GM12874 (cell line): ENCODE measurements at regions not wholly inside any gene's neighbourhood (a gene's known extent, or its start where the extent isn't known, plus 50 kb on each side); places are given as distances from the start of the nearest gene placed in this dataset.

Experiments used
- TF ChIP-seq, protein P1 (sequence below): IDR thresholded peaks from 2 replicates; pipeline ENCODE4 v1.5.1; 2011; ENCODE audit warnings: low read depth, mild to moderate bottlenecking, control low read depth, low read length, moderate library complexity; ENCODE audit not compliant: insufficient read depth

DNA sequence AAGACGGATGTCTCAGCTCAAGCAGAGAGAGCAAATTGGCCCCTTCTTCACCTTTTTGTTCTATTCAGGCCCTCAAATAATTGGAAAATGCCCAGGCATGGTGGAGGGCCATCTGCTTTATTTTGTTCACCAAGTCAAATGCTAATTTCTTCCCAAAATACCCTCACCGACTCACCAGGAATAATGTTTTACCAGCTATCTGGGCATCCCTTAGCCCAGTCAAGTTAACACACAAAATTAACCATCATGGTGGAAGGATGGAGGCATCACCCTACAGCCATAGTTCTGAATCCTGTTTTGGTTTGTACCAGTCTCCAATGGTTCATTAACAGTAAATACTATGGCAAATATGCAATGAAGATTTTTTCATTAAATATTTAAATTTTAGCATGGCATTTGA lies 51.7 kb upstream of the SERP2 start:
- TF ChIP-seq, protein P1, sequence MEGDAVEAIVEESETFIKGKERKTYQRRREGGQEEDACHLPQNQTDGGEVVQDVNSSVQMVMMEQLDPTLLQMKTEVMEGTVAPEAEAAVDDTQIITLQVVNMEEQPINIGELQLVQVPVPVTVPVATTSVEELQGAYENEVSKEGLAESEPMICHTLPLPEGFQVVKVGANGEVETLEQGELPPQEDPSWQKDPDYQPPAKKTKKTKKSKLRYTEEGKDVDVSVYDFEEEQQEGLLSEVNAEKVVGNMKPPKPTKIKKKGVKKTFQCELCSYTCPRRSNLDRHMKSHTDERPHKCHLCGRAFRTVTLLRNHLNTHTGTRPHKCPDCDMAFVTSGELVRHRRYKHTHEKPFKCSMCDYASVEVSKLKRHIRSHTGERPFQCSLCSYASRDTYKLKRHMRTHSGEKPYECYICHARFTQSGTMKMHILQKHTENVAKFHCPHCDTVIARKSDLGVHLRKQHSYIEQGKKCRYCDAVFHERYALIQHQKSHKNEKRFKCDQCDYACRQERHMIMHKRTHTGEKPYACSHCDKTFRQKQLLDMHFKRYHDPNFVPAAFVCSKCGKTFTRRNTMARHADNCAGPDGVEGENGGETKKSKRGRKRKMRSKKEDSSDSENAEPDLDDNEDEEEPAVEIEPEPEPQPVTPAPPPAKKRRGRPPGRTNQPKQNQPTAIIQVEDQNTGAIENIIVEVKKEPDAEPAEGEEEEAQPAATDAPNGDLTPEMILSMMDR = no peak

DNA sequence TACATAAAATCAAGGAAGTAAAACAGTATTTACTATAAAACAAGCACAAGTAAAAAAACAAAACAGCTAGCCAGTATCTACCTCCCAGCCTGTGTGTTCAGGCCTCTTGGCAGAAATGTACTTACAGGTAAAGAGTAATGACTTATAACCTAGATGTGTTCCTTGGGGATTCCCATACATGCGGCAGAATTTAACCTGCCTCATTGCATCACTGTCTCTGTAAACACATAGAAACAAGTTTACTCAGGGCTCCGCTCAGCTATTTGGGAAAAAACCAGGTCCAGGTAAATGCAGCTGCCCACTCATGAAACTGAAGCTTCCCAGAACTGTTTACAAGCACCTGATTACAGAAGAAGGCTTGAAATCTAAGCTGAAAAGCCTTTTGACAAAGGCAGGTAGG lies 50.7 kb upstream of the SERP2 start:
- TF ChIP-seq, protein P1 = no peak

DNA sequence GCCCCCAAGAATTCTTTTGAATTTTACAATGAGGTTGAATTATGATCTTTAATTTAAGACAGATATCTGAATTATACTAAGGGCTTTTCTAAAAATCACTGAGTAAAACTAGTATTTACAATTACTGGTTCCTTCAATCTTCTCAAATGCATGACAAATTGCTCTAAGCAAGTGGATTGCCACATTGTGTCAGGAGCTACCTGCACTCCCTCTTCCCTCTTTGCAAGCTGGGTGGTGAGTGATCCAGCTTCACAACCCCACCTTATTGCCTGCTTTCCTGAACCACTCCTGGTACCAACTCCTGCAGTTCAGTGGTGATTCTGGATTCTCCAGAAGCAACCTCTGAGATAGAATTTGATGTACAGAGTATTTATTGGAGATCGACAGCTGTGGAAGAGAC lies 49.9 kb upstream of the SERP2 start:
- TF ChIP-seq, protein P1 = no peak
